ENCODE measurements at regions not wholly inside any gene's neighbourhood (a gene's known extent, or its start where the extent isn't known, plus 50 kb on each side); places are given as distances from the start of the nearest gene placed in this dataset.

- TF ChIP-seq CTCF (conservative IDR thresholded peaks at IDR 0.05; ENCODE audit: low read depth, low read length), result no peak
- no peak overlapping the region for H3K4me3 ChIP-seq (ENCODE audit: low read length)
- no peak for DNase-seq (ENCODE audit: low read depth)
These were observed 443.5 kb downstream of the SATB2 start for GRCh38 chr2:199014226-199014625.

GRCh38 chr2:199011908-199012307 lies 445.8 kb downstream of the SATB2 start:
- H3K4me3 ChIP-seq (ENCODE audit: low read length), result no peak overlapping the region
- no peak for DNase-seq (ENCODE audit: low read depth)
- TF ChIP-seq CTCF (conservative IDR thresholded peaks at IDR 0.05; ENCODE audit: low read depth, low read length), result no peak

GRCh38 chr2:198994678-198995077 lies 463.1 kb downstream of the SATB2 start:
- no peak for DNase-seq (ENCODE audit: low read depth)
- H3K4me3 ChIP-seq (ENCODE audit: low read length), result no peak overlapping the region
- TF ChIP-seq CTCF (conservative IDR thresholded peaks at IDR 0.05; ENCODE audit: low read depth, low read length), result no peak

GRCh38 chr2:198991431-198991830 lies 466.3 kb downstream of the SATB2 start:
- no peak overlapping the region for H3K4me3 ChIP-seq (ENCODE audit: low read length)
- no peak for TF ChIP-seq CTCF (conservative IDR thresholded peaks at IDR 0.05; ENCODE audit: low read depth, low read length)
- DNase-seq (ENCODE audit: low read depth), result no peak

GRCh38 chr2:198975779-198976178 lies 482.0 kb downstream of the SATB2 start:
- TF ChIP-seq CTCF (conservative IDR thresholded peaks at IDR 0.05; ENCODE audit: low read depth, low read length), result no peak
- no peak for DNase-seq (ENCODE audit: low read depth)

GRCh38 chr2:198973785-198974184 lies 484.0 kb downstream of the SATB2 start:
- H3K4me3 ChIP-seq (ENCODE audit: low read length), result no peak overlapping the region
- TF ChIP-seq CTCF (conservative IDR thresholded peaks at IDR 0.05; ENCODE audit: low read depth, low read length), result no peak
- no peak for DNase-seq (ENCODE audit: low read depth)

More at GRCh38 chr2:198975779-198976178, 482.0 kb downstream of the SATB2 start:
- no peak overlapping the region for H3K4me3 ChIP-seq (ENCODE audit: low read length)

- no peak for TF ChIP-seq CTCF (conservative IDR thresholded peaks at IDR 0.05; ENCODE audit: low read depth, low read length)
- DNase-seq (ENCODE audit: low read depth), result no peak
- H3K4me3 ChIP-seq (ENCODE audit: low read length), result no peak overlapping the region
These were observed 484.6 kb downstream of the SATB2 start for GRCh38 chr2:198973181-198973580.

Data from retinal pigment epithelial cell (primary cell).